Neuronal stem cell (in vitro differentiated cells): ENCODE measurements at regions not wholly inside any gene's neighbourhood (a gene's known extent, or its start where the extent isn't known, plus 50 kb on each side); places are given as distances from the start of the nearest gene placed in this dataset.

ENCODE experiments used
- DNase-seq: peaks from one replicate; pipeline ENCODE4 v3.0.0-alpha.2; 2013; ENCODE audit warnings: low spot score
- H2AFZ ChIP-seq: one replicate; pipeline ENCODE4 v1.6.1; 2013; ENCODE audit warnings: mild to moderate bottlenecking, low read length, inconsistent platforms
- H2AK5ac ChIP-seq: 2 replicates; pipeline ENCODE4 v1.6.1; 2013; ENCODE audit warnings: low read depth, mild to moderate bottlenecking, inconsistent platforms, low read length, moderate library complexity, mixed read lengths
- H2BK120ac ChIP-seq: 2 replicates; pipeline ENCODE4 v1.6.1; 2013; ENCODE audit warnings: low read depth, mild to moderate bottlenecking, inconsistent platforms, low read length, moderate library complexity, mixed read lengths
- H2BK12ac ChIP-seq: one replicate; pipeline ENCODE4 v1.6.1; 2013; ENCODE audit warnings: low read length, inconsistent platforms
- H2BK15ac ChIP-seq: 2 replicates; pipeline ENCODE4 v1.6.1; 2013; ENCODE audit warnings: mild to moderate bottlenecking, low read length, inconsistent platforms, mixed read lengths
- H2BK5ac ChIP-seq: one replicate; pipeline ENCODE4 v1.6.1; 2013; ENCODE audit warnings: inconsistent platforms, mild to moderate bottlenecking, low read length, moderate library complexity
- H3K14ac ChIP-seq: one replicate; pipeline ENCODE4 v1.6.1; 2013; ENCODE audit warnings: low read length, inconsistent platforms
- H3K18ac ChIP-seq: 2 replicates; pipeline ENCODE4 v1.6.1; 2013; ENCODE audit warnings: low read length, inconsistent platforms
- H3K23ac ChIP-seq: 2 replicates; pipeline ENCODE4 v1.6.1; 2013; ENCODE audit warnings: low read depth, mild to moderate bottlenecking, mixed read lengths, low read length, inconsistent platforms; ENCODE audit not compliant: poor library complexity
- H3K27ac ChIP-seq: replicated peaks from 3 replicates; pipeline ENCODE4 v1.5.1; 2013; ENCODE audit warnings: low read length, inconsistent platforms
- H3K27me3 ChIP-seq, 3 experiments: 2 replicates each; pipeline ENCODE4 v1.6.1; 2013; ENCODE audit warnings: low read length in 3 of 3, mild to moderate bottlenecking in 2 of 3, inconsistent platforms in 1 of 3, low read depth in 1 of 3, mixed read lengths in 1 of 3, moderate library complexity in 1 of 3; ENCODE audit not compliant: control insufficient read depth in 3 of 3, insufficient read depth in 3 of 3
- H3K36me3 ChIP-seq, 2 donors: replicated peaks in 1 of 2; 2 replicates each; pipeline ENCODE4 v1.6.1; 2013; ENCODE audit warnings: low read length in 2 of 2; ENCODE audit not compliant: control insufficient read depth in 2 of 2, insufficient read depth in 2 of 2
- H3K4ac ChIP-seq: 2 replicates; pipeline ENCODE4 v1.6.1; 2013; ENCODE audit warnings: inconsistent platforms, mild to moderate bottlenecking, low read length, moderate library complexity
- H3K4me1 ChIP-seq, 2 donors: 1 replicate in 1 of 2; 2 replicates in 1 of 2; pipeline ENCODE4 v1.6.1; 2013; ENCODE audit warnings: low read length in 2 of 2, low read depth in 1 of 2; ENCODE audit not compliant: control insufficient read depth in 2 of 2, insufficient read depth in 1 of 2
- H3K4me2 ChIP-seq: one replicate; pipeline ENCODE4 v1.6.1; 2013; ENCODE audit warnings: mild to moderate bottlenecking, low read length, inconsistent platforms; ENCODE audit not compliant: insufficient read depth, poor library complexity, severe bottlenecking
- H3K4me3 ChIP-seq, 2 donors: 2 replicates each; pipeline ENCODE4 v1.5.1; 2013; ENCODE audit warnings: low read length in 2 of 2, mild to moderate bottlenecking in 2 of 2, inconsistent platforms in 1 of 2, moderate library complexity in 1 of 2
- H3K79me1 ChIP-seq: one replicate; pipeline ENCODE4 v1.6.1; 2013; ENCODE audit warnings: low read depth, mild to moderate bottlenecking, inconsistent platforms, low read length, moderate library complexity
- H3K9ac ChIP-seq: one replicate; pipeline ENCODE4 v1.6.1; 2013; ENCODE audit warnings: mild to moderate bottlenecking, low read depth, low read length, inconsistent platforms; ENCODE audit not compliant: poor library complexity
- H3K9me3 ChIP-seq, 2 donors: replicated peaks in 1 of 2; 2 replicates each; pipeline versions ENCODE3 to v1.6.1; 2013; ENCODE audit warnings: low read length in 2 of 2, mild to moderate bottlenecking in 2 of 2, inconsistent platforms in 1 of 2, low read depth in 1 of 2, mixed read lengths in 1 of 2, moderate library complexity in 1 of 2; ENCODE audit not compliant: control insufficient read depth in 2 of 2, insufficient read depth in 1 of 2
- H4K8ac ChIP-seq: one replicate; pipeline ENCODE4 v1.6.1; 2013; ENCODE audit warnings: low read depth, mild to moderate bottlenecking, inconsistent platforms, low read length, moderate library complexity
- H4K91ac ChIP-seq: one replicate; pipeline ENCODE4 v1.6.1; 2013; ENCODE audit warnings: low read length, low read depth, mild to moderate bottlenecking, inconsistent platforms; ENCODE audit not compliant: poor library complexity
- WGBS, 2 donors: extraction: QIAGEN DNeasy Blood & Tissue Kit; methylation state at CpG; one replicate each; pipeline ENCODE4 v1.1.7; 2013; ENCODE audit warnings: missing lambda C conversion rate in 2 of 2, mixed read lengths in 1 of 2; ENCODE audit not compliant: insufficient read length in 2 of 2, insufficient replicate concordance in 1 of 2; ENCODE audit errors: extremely low coverage in 2 of 2; 5-methylcytosine and 5-hydroxymethylcytosine counted together

DNA sequence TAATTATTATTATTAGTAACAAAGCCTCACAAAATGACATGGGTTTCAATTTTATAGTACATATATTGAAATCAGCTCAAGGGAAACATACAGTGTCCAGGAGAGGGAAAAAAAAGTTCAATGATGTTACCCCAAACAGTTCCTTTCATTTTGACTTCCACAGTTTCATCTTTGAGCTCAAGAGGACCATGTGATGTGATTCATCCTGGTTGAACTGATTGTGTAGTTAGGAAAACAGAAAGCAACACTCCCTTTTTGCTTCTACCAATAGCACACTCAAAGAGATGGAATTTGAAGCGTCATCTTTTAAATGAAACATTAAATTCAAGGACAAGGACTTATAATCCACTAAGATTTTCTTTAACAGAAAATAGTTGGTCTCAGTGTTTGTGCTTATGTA is 461.0 kb downstream of the FOXG1 start:
- no peak overlapping the region for H2BK12ac ChIP-seq
- H3K4me3 ChIP-seq, result no peak overlapping the region
- H3K23ac ChIP-seq, result no peak overlapping the region
- H2AFZ ChIP-seq, result no peak overlapping the region
- H3K4ac ChIP-seq, result no peak overlapping the region
- no peak overlapping the region for H2BK5ac ChIP-seq
- no CpG with 5 or more reads among the region's 1 CpG for WGBS, 2 donors
- H3K79me1 ChIP-seq, result no peaks in the 10 kb centered on the region
- H3K27me3 ChIP-seq, result peaks cover 0 to 10% (median 0%) of the 10 kb centered on the region in 3 experiments
- no peak overlapping the region for H3K27ac ChIP-seq
- no peak overlapping the region for H2AK5ac ChIP-seq
- peaks cover 0 to 2% of the 10 kb centered on the region in 2 donors for H3K4me1 ChIP-seq
- no peak overlapping the region for H3K9ac ChIP-seq
- H3K9me3 ChIP-seq, result no peaks in the 10 kb centered on the region
- no peak overlapping the region for H3K18ac ChIP-seq
- no peak overlapping the region for H2BK120ac ChIP-seq
- no peaks in the 10 kb centered on the region for H3K36me3 ChIP-seq
- H3K4me2 ChIP-seq, result no peak overlapping the region
- H2BK15ac ChIP-seq, result no peak overlapping the region
- no peak overlapping the region for H3K14ac ChIP-seq
- no peak for DNase-seq
- H4K8ac ChIP-seq, result no peak overlapping the region
- H4K91ac ChIP-seq, result no peak overlapping the region

DNA sequence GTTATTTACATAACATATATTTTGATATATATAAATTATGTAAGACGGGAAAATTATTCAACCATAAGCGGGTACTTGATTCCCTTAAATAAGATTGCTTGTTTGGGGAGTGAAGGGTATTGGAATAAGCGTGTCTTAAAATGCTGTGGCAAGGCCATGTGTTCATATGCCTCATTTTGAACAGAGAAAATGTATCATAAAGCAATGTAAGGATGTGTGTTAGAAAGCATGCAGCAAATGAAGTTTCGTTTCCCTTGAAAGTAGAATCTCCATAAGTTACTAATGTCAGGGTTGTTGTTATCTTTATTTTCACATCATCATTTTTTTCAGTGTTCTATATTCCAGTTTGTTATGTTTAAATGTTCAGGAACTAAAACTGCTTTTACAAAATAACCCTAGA is 465.6 kb downstream of the FOXG1 start:
- Histone ChIP-seq H3K14ac (no peak overlapping the region), H3K9ac (no peak overlapping the region), H3K27ac (no peak overlapping the region), H2BK5ac (no peak overlapping the region), H4K8ac (no peak overlapping the region), H3K36me3 (no peaks in the 10 kb centered on the region), H3K23ac (no peak overlapping the region), H2AK5ac (no peak overlapping the region), H2BK12ac (no peak overlapping the region), H3K79me1 (no peaks in the 10 kb centered on the region), H3K27me3 (peaks cover 0 to 21% (median 0%) of the 10 kb centered on the region in 3 experiments), H3K4ac (no peak overlapping the region), H3K18ac (no peak overlapping the region), H3K4me1 (peaks cover 0 to 2% of the 10 kb centered on the region in 2 donors), H3K4me2 (no peak overlapping the region), H3K4me3 (no peak overlapping the region), H3K9me3 (no peaks in the 10 kb centered on the region), H2BK15ac (no peak overlapping the region), H4K91ac (no peak overlapping the region), H2BK120ac (no peak overlapping the region), H2AFZ (no peak overlapping the region)
- DNase-seq, result no peak
- no CpG with 5 or more reads among the region's 4 CpGs for WGBS, 2 donors

DNA sequence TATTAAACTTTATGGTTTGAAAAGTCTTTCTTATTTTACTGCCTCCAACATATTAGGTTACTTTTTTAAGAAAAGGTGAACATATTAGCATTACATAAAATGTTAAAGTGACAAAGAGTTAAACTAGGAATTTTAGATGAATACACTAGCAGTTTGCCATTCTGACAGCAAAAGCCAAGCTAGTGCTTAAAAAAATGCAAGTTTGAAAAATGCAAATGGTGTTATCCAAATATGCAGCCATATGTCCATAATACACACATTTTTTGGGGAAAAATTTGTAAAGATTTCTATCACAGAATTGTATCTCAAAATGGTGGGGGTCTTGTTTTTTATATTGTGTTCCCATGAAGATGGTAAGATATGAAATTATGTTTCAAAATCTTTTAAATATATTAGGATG is 466.1 kb downstream of the FOXG1 start:
- H3K18ac ChIP-seq, result no peak overlapping the region
- H2AK5ac ChIP-seq, result no peak overlapping the region
- no peak overlapping the region for H2BK5ac ChIP-seq
- no peak overlapping the region for H2BK12ac ChIP-seq
- no peak overlapping the region for H3K14ac ChIP-seq
- no peak overlapping the region for H2BK120ac ChIP-seq
- H4K91ac ChIP-seq, result no peak overlapping the region
- no peak overlapping the region for H3K27ac ChIP-seq
- no peak overlapping the region for H2AFZ ChIP-seq
- no peaks in the 10 kb centered on the region for H3K79me1 ChIP-seq
- no peak overlapping the region for H3K9ac ChIP-seq
- H3K9me3 ChIP-seq, result no peaks in the 10 kb centered on the region
- peaks cover 0 to 27% (median 0%) of the 10 kb centered on the region in 3 experiments for H3K27me3 ChIP-seq
- H3K4me3 ChIP-seq, result no peak overlapping the region
- no peak overlapping the region for H4K8ac ChIP-seq
- no peak overlapping the region for H3K4ac ChIP-seq
- no peak overlapping the region for H3K4me2 ChIP-seq
- no peak for DNase-seq
- no peak overlapping the region for H3K23ac ChIP-seq
- no peak overlapping the region for H2BK15ac ChIP-seq
- peaks cover 0 to 2% of the 10 kb centered on the region in 2 donors for H3K4me1 ChIP-seq
- H3K36me3 ChIP-seq, result no peaks in the 10 kb centered on the region

DNA sequence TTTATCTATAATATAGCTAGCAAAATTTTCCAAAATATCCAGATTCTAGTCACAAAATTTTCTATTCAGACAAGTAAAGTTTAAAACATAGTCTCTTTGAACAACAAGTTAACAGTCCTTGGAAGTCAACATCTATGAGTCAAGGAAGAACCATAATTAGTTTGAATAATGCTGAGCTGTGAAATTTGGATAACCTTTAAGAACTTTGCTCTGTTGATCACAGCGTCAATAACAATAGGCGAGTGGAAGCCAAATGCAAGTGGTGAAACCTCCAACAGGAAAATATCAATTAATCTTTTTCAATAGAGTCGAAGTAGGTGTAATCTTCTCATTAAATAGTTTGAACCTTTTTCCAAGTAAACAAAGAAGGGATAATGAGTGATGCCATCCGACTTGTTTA is 466.6 kb downstream of the FOXG1 start:
- no peak for DNase-seq
- H3K27ac ChIP-seq, result no peak overlapping the region

More for the DNA sequence above, 466.6 kb downstream of the FOXG1 start:
- no peak overlapping the region for H3K4me2 ChIP-seq
- H2BK120ac ChIP-seq, result no peak overlapping the region
- H3K23ac ChIP-seq, result no peak overlapping the region
- no peak overlapping the region for H2BK5ac ChIP-seq
- no peak overlapping the region for H3K4ac ChIP-seq
- H2BK15ac ChIP-seq, result no peak overlapping the region
- H3K18ac ChIP-seq, result no peak overlapping the region
- H3K4me3 ChIP-seq, result no peak overlapping the region
- H4K8ac ChIP-seq, result no peak overlapping the region
- no peaks in the 10 kb centered on the region for H3K9me3 ChIP-seq
- H2AFZ ChIP-seq, result no peak overlapping the region
- no peak overlapping the region for H2BK12ac ChIP-seq
- H3K27me3 ChIP-seq, result peaks cover 0 to 32% (median 0%) of the 10 kb centered on the region in 3 experiments
- H3K9ac ChIP-seq, result no peak overlapping the region
- no peak overlapping the region for H2AK5ac ChIP-seq
- H3K4me1 ChIP-seq, result peaks cover 0 to 3% of the 10 kb centered on the region in 2 donors
- no peaks in the 10 kb centered on the region for H3K79me1 ChIP-seq
- H3K36me3 ChIP-seq, result no peaks in the 10 kb centered on the region
- no peak overlapping the region for H4K91ac ChIP-seq
- no CpG with 5 or more reads among the region's 4 CpGs for WGBS, 2 donors
- H3K14ac ChIP-seq, result no peak overlapping the region
